ENCODE measurements at regions not wholly inside any gene's neighbourhood (a gene's known extent, or its start where the extent isn't known, plus 50 kb on each side); places are given as distances from the start of the nearest gene placed in this dataset.
A peak's percentile ranks its signal among the peaks of the same experiment; 100 is the strongest.

- peak overlapping the region; percentile 70 for H3K27ac ChIP-seq
- H3K9ac ChIP-seq: peak overlapping the region; percentile 9; the same call in 1 of the 2 replicates
- H2AFZ ChIP-seq (ENCODE audit: low read depth): peak overlapping the region; percentile 37; the same call in 1 of the 2 replicates
- H3K4me3 ChIP-seq (IDR thresholded peaks at IDR 0.05; ENCODE audit: insufficient read depth, low read depth, low read length): no peak overlapping the region
- peaks cover 36% of the 10 kb centered on the region for H3K4me1 ChIP-seq (ENCODE audit: low read depth, poor library complexity, severe bottlenecking)
- no peak for TF ChIP-seq CTCF (conservative IDR thresholded peaks at IDR 0.05; ENCODE audit: low read depth, low read length)
- no peaks in the 10 kb centered on the region for H3K36me3 ChIP-seq (ENCODE audit: insufficient read depth)
- H3K4me2 ChIP-seq: peak overlapping the region; percentile 59
- H4K20me1 ChIP-seq (ENCODE audit: insufficient read depth): no peaks in the 10 kb centered on the region
- H3K27me3 ChIP-seq (ENCODE audit: insufficient read depth, low read depth): no peaks in the 10 kb centered on the region
- H3K79me2 ChIP-seq (ENCODE audit: insufficient read depth, low read depth): no peaks in the 10 kb centered on the region
Observed at GRCh38 chr11:27242591-27242990, 120.4 kb downstream of the CCDC34 start.

- Histone ChIP-seq H3K27me3 (ENCODE audit: insufficient read depth, low read depth) (no peaks in the 10 kb centered on the region), H4K20me1 (ENCODE audit: insufficient read depth) (no peaks in the 10 kb centered on the region), H3K4me3 (IDR thresholded peaks at IDR 0.05; ENCODE audit: insufficient read depth, low read depth, low read length) (no peak overlapping the region), H2AFZ (ENCODE audit: low read depth) (no peak overlapping the region), H3K27ac (no peak overlapping the region), H3K4me2 (peak overlapping the region; percentile 59; the same call in 1 of the 2 replicates), H3K36me3 (ENCODE audit: insufficient read depth) (no peaks in the 10 kb centered on the region), H3K79me2 (ENCODE audit: insufficient read depth, low read depth) (no peaks in the 10 kb centered on the region), H3K4me1 (ENCODE audit: low read depth, poor library complexity, severe bottlenecking) (peaks cover 36% of the 10 kb centered on the region), H3K9ac (no peak overlapping the region)
- TF ChIP-seq CTCF (conservative IDR thresholded peaks at IDR 0.05; ENCODE audit: low read depth, low read length): no peak
Observed at GRCh38 chr11:27241311-27242122, 121.5 kb downstream of the CCDC34 start.

GRCh38 chr11:27239305-27239942, 123.6 kb downstream of the CCDC34 start:
- no peak overlapping the region for H3K9ac ChIP-seq
- H3K4me1 ChIP-seq (ENCODE audit: low read depth, poor library complexity, severe bottlenecking): peaks cover 47% of the 10 kb centered on the region
- H4K20me1 ChIP-seq (ENCODE audit: insufficient read depth): no peaks in the 10 kb centered on the region
- no peaks in the 10 kb centered on the region for H3K27me3 ChIP-seq (ENCODE audit: insufficient read depth, low read depth)
- no peaks in the 10 kb centered on the region for H3K36me3 ChIP-seq (ENCODE audit: insufficient read depth)
- H3K4me2 ChIP-seq: no peak overlapping the region
- TF ChIP-seq CTCF (conservative IDR thresholded peaks at IDR 0.05; ENCODE audit: low read depth, low read length): no peak
- H3K79me2 ChIP-seq (ENCODE audit: insufficient read depth, low read depth): no peaks in the 10 kb centered on the region
- no peak overlapping the region for H3K27ac ChIP-seq
- H2AFZ ChIP-seq (ENCODE audit: low read depth): no peak overlapping the region
- H3K4me3 ChIP-seq (IDR thresholded peaks at IDR 0.05; ENCODE audit: insufficient read depth, low read depth, low read length): no peak overlapping the region

- Histone ChIP-seq H3K4me1 (ENCODE audit: low read depth, poor library complexity, severe bottlenecking) (peaks cover 49% of the 10 kb centered on the region), H4K20me1 (ENCODE audit: insufficient read depth) (no peaks in the 10 kb centered on the region), H3K36me3 (ENCODE audit: insufficient read depth) (no peaks in the 10 kb centered on the region), H3K4me2 (no peak overlapping the region), H3K79me2 (ENCODE audit: insufficient read depth, low read depth) (no peaks in the 10 kb centered on the region), H3K27ac (no peak overlapping the region), H2AFZ (ENCODE audit: low read depth) (no peak overlapping the region), H3K4me3 (IDR thresholded peaks at IDR 0.05; ENCODE audit: insufficient read depth, low read depth, low read length) (no peak overlapping the region), H3K27me3 (ENCODE audit: insufficient read depth, low read depth) (no peaks in the 10 kb centered on the region), H3K9ac (no peak overlapping the region)
- no peak for TF ChIP-seq CTCF (conservative IDR thresholded peaks at IDR 0.05; ENCODE audit: low read depth, low read length)
Observed at GRCh38 chr11:27238811-27239210, 124.2 kb downstream of the CCDC34 start.

Measured in KMS-11 (cell line).